Esophagus muscularis mucosa (tissue), 4 donors: ENCODE measurements at regions not wholly inside any gene's neighbourhood (a gene's known extent, or its start where the extent isn't known, plus 50 kb on each side); places are given as distances from the start of the nearest gene placed in this dataset.

ENCODE experiments used
- DNase-seq: peaks from one replicate; pipeline ENCODE4 v3.0.0-alpha.2; 2017; ENCODE audit errors: extremely low spot score
- H3K27ac ChIP-seq, 4 donors: fragments of 200-600 bp; sonication (generic); replicated peaks in 1 of 4; 1 replicate in 3 of 4; 2 replicates in 1 of 4; pipeline ENCODE4 v1.5.1; 2016 to 2019; ENCODE audit warnings: mild to moderate bottlenecking in 1 of 4
- H3K27me3 ChIP-seq, 4 donors: fragments of 200-600 bp; sonication (generic); one replicate each; pipeline versions ENCODE4 v1.5.1 to v1.6.0; 2016 to 2019
- H3K36me3 ChIP-seq, 4 donors: fragments of 200-600 bp; sonication (generic); one replicate each; pipeline ENCODE4 v1.5.1; 2016 to 2019
- H3K4me1 ChIP-seq, 4 donors: fragments of 200-600 bp; sonication (generic); one replicate each; pipeline ENCODE4 v1.5.1; 2016 to 2019
- H3K4me3 ChIP-seq, 4 donors: fragments of 200-600 bp; sonication (generic); 1 replicate in 2 of 4; 2 replicates in 2 of 4; pipeline ENCODE4 v1.5.1; 2016 to 2019; ENCODE audit warnings: mild to moderate bottlenecking in 4 of 4, moderate library complexity in 1 of 4
- H3K9me3 ChIP-seq, 4 donors: fragments of 200-600 bp; sonication (generic); 1 replicate in 3 of 4; 2 replicates in 1 of 4; pipeline ENCODE4 v1.5.1; 2016 to 2019
- EP300 ChIP-seq: sonication (generic); formaldehyde crosslinking; IDR thresholded peaks from one replicate; pipeline ENCODE4 v1.6.1; 2017; ENCODE audit warnings: antibody characterized with exemption
- POLR2A ChIP-seq: fragments of 450-650 bp; IDR thresholded peaks from one replicate; pipeline ENCODE4 v1.6.1; 2017; ENCODE audit warnings: antibody characterized with exemption, moderate library complexity, mild to moderate bottlenecking, low read depth
- POLR2AphosphoS5 ChIP-seq, 2 donors: sonication (generic); formaldehyde crosslinking; IDR thresholded peaks; one replicate each; pipeline ENCODE4 v1.6.1; 2017; ENCODE audit warnings: antibody characterized with exemption in 2 of 2
- WGBS: methylation state at CpG from one replicate; pipeline ENCODE4 v1.1.5; 2018; 5-methylcytosine and 5-hydroxymethylcytosine counted together
- intact Hi-C: fragments of 100-400 bp; cut with DNase I; formaldehyde crosslinking; loops from one replicate; pipeline ENCODE4 v1.15.1; 2023
- TF ChIP-seq, protein P1 (sequence below), 3 experiments: fragments of 200-600 bp in 2 of 3; fragments of 450-650 bp in 1 of 3; sonication (generic) in 2 of 3; IDR thresholded peaks; one replicate each; pipeline ENCODE4 v1.5.1; 2017 to 2019; ENCODE audit warnings: antibody characterized with exemption in 3 of 3, mild to moderate bottlenecking in 2 of 3, moderate library complexity in 1 of 3

GRCh38 chr5:51185850-51186329 lies 197.4 kb upstream of the ISL1 start:
- Histone ChIP-seq H3K36me3 (no peaks in the 10 kb centered on the region), H3K27me3 (no peaks in the 10 kb centered on the region), H3K9me3 (no peaks in the 10 kb centered on the region), H3K4me3 (no peak overlapping the region), H3K4me1 (no peaks in the 10 kb centered on the region), H3K27ac (no peak overlapping the region)
- no peak for DNase-seq
- intact Hi-C loops, result no loop called here
- TF ChIP-seq POLR2A (no peak), EP300 (no peak), POLR2AphosphoS5 (IDR thresholded peaks at IDR 0.05) (no peak)
- TF ChIP-seq, protein P1, sequence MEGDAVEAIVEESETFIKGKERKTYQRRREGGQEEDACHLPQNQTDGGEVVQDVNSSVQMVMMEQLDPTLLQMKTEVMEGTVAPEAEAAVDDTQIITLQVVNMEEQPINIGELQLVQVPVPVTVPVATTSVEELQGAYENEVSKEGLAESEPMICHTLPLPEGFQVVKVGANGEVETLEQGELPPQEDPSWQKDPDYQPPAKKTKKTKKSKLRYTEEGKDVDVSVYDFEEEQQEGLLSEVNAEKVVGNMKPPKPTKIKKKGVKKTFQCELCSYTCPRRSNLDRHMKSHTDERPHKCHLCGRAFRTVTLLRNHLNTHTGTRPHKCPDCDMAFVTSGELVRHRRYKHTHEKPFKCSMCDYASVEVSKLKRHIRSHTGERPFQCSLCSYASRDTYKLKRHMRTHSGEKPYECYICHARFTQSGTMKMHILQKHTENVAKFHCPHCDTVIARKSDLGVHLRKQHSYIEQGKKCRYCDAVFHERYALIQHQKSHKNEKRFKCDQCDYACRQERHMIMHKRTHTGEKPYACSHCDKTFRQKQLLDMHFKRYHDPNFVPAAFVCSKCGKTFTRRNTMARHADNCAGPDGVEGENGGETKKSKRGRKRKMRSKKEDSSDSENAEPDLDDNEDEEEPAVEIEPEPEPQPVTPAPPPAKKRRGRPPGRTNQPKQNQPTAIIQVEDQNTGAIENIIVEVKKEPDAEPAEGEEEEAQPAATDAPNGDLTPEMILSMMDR (IDR thresholded peaks at IDR 0.05), result no peak
- 63% methylated on average over 4 of the region's 4 CpGs for WGBS

GRCh38 chr5:51188001-51188591 lies 195.2 kb upstream of the ISL1 start:
- intact Hi-C loops, result no loop called here
- no peak for DNase-seq
- 65% methylated on average over 6 of the region's 6 CpGs for WGBS
- H3K27me3 ChIP-seq, result no peaks in the 10 kb centered on the region
- no peaks in the 10 kb centered on the region for H3K9me3 ChIP-seq
- no peak overlapping the region for H3K27ac ChIP-seq
- TF ChIP-seq POLR2A (no peak), POLR2AphosphoS5 (IDR thresholded peaks at IDR 0.05) (no peak)
- no peaks in the 10 kb centered on the region for H3K36me3 ChIP-seq
- no peaks in the 10 kb centered on the region for H3K4me1 ChIP-seq
- H3K4me3 ChIP-seq, result no peak overlapping the region

DNA sequence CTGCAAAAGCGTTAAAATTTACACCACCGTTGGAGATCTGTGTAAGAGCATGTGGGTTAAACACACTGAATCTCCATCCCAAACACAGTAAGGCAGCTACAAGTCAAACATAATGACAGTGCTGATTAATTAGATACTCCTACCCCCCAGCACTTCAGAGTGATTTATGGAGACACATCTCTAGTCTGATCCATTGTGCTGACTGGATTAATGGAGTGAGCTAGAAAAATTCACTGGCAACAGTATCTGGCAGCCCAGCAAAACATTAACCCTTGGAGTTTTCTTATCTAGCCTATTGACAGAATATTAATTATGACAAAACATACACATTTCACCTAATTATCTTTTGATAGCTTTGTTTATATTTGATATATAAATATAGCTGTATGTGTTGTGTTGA lies 188.6 kb upstream of the ISL1 start:
- Histone ChIP-seq H3K4me3 (no peak overlapping the region), H3K36me3 (no peaks in the 10 kb centered on the region), H3K27me3 (no peaks in the 10 kb centered on the region), H3K27ac (no peak overlapping the region), H3K4me1 (no peaks in the 10 kb centered on the region), H3K9me3 (no peaks in the 10 kb centered on the region)
- no peak for TF ChIP-seq POLR2A
- TF ChIP-seq EP300, result no peak
- TF ChIP-seq, protein P1 (IDR thresholded peaks at IDR 0.05), result no peak
- no peak for TF ChIP-seq POLR2AphosphoS5 (IDR thresholded peaks at IDR 0.05)
- intact Hi-C loops, result no loop called here
- no peak for DNase-seq
- 6% methylated on average over 2 of the region's 2 CpGs for WGBS

- WGBS, result 73% methylated on average over 6 of the region's 6 CpGs
- no peaks in the 10 kb centered on the region for H3K27me3 ChIP-seq
- H3K9me3 ChIP-seq, result no peaks in the 10 kb centered on the region
- H3K4me3 ChIP-seq, result no peak overlapping the region
- intact Hi-C loops, result no loop called here
- no peaks in the 10 kb centered on the region for H3K36me3 ChIP-seq
- DNase-seq, result no peak
- TF ChIP-seq POLR2AphosphoS5 (IDR thresholded peaks at IDR 0.05) (no peak), POLR2A (no peak), EP300 (no peak)
- TF ChIP-seq, protein P1 (IDR thresholded peaks at IDR 0.05), result no peak
- no peaks in the 10 kb centered on the region for H3K4me1 ChIP-seq
- no peak overlapping the region for H3K27ac ChIP-seq
These were observed 182.2 kb upstream of the ISL1 start for GRCh38 chr5:51201024-51201423.

- no peaks in the 10 kb centered on the region for H3K4me1 ChIP-seq
- no peak overlapping the region for H3K4me3 ChIP-seq
- WGBS, result 78% methylated on average over 1 of the region's 1 CpG
- no peak for TF ChIP-seq POLR2A
- TF ChIP-seq, protein P1 (IDR thresholded peaks at IDR 0.05), result no peak
- no peak for TF ChIP-seq POLR2AphosphoS5 (IDR thresholded peaks at IDR 0.05)
- no peak for TF ChIP-seq EP300
- no peak overlapping the region for H3K27ac ChIP-seq
- H3K27me3 ChIP-seq, result no peaks in the 10 kb centered on the region
- intact Hi-C loops, result no loop called here
- no peak for DNase-seq
- H3K36me3 ChIP-seq, result no peaks in the 10 kb centered on the region
- H3K9me3 ChIP-seq, result no peaks in the 10 kb centered on the region
These were observed 181.5 kb upstream of the ISL1 start for GRCh38 chr5:51201708-51202107.
